HG02571 (cell line): ENCODE measurements at regions not wholly inside any gene's neighbourhood (a gene's known extent, or its start where the extent isn't known, plus 50 kb on each side); places are given as distances from the start of the nearest gene placed in this dataset.

ENCODE experiments used
- ATAC-seq: cut with Tn5 transposase; IDR thresholded peaks from one replicate; pipeline ENCODE4 v1.9.1; 2021; ENCODE audit warnings: mild to moderate bottlenecking, moderate library complexity; ENCODE audit not compliant: unreplicated experiment

- no peak for ATAC-seq
These were observed 337.2 kb upstream of the SLC39A10 start for GRCh38 chr2:195319548-195320412.

DNA sequence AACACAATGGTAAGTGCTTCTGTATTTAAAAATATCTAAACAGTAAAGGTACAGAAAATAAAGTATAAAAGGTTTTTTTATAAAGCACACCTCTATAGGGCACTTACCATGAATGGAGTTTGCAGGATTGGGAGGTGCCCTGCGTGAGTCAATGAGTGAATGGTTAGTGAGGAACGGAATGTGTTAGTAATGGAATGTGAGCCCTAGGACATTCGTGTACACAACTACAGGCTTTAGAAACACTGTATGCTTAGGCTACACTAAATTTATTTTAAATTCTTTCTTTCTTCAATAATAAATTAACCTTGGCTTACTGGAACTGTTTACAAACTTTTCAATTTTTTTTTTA is 337.9 kb upstream of the SLC39A10 start:
- no peak for ATAC-seq

DNA sequence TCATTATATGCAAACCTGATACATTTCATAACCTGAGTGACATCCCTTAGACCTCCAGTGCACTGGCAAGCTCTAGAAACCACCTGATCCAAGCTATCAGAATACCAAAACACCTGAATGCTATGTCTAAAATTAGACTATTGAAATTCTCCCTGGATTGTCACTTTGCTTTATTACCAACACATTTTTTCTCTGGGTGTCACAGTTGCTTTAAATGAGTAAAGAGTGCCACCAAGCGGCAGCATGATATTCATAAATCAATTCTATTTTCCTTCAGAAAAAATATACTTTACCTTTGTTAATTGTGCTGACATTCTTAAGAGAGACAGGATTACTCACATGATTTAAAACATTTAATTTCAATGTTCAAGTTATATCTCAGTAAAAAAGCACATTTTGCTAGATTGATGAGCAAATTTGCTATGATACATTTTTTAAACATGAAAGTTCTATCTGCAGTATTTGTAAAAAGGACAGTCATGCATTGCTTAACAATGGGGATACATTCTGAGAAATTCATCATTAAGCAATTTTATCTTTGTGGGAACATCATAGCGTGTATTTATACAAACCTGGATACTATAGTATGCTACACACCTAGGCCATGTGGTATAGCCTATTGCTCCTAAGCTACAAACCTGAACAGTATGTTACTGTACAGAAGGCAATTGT is 338.4 kb upstream of the SLC39A10 start:
- no peak for ATAC-seq

DNA sequence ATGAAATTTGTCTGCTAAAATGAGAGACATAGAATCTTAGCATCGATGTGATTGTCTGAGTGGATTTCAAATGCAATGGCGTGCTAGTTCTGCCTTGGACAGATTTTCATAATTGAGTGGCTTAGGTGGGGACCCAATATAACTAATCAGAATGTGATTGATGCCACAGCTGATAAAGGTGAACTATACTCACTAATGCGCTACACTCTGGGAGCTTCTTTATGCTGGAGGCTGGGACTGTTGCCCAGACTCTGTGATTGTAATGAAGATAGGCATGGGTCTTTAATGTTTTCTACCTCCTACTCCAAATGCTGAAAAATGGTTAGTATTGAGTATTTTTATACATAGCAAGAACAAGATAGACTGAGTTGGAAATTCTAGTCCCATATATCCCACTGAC is 339.5 kb upstream of the SLC39A10 start:
- no peak for ATAC-seq

DNA sequence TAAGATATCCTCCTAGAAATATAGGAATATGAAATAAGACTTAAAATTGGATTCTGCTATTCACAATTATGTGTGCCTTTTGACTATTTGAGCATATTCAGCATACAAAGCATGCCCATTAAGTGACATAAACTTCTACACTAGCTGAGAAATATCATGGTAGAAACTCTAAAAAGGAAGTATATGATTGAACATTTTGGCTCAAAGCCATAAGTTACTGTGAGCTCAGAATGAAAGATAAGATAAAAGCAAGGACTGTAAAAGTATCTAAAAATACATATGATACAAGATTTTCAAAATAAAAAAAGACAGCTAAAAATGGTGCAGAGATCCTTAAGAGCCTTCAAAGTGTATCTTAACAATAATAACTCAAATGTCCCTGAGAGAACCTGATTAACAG is 340.5 kb upstream of the SLC39A10 start:
- no peak for ATAC-seq

GRCh38 chr2:195313962-195314361 is 343.1 kb upstream of the SLC39A10 start:
- ATAC-seq, result no peak

DNA sequence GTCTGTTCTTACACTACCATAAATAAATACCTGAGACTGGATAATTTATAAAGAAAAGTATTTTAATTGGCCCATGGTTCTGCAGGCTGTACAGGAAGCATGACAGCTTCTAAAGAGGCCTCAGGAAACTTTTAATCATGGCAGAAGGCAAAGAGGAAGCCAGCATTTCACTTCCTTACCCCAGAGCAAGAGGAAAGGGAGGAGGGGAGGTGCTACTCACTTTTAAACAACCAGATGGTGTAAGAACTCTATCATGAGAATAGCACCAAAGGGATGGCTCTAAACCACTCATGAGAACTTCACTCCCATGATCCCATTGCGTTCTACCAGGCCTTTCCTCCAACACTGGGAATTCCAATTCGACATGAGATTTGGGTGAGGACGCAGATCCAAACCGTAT is 344.4 kb upstream of the SLC39A10 start:
- no peak for ATAC-seq

GRCh38 chr2:195308163-195308562 is 348.9 kb upstream of the SLC39A10 start:
- ATAC-seq, result no peak

DNA sequence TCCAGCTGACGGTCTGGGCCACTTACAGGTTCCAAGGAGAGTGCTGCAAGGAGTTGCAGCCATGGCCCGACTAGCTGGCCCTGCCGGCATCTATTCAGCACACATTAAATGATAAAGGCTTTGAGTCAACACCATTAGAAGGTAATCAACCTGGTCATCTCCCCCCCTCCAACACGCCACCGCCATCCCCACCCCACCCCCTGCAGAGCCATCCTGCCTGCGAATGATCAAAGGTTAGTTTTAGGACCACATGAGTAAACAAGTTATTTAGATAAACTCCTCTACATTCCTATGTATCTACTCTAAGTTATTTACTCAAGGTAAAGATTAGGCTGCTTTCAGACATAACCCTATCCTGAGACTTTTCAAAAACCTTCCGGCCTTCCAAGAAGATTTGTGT is 349.3 kb upstream of the SLC39A10 start:
- no peak for ATAC-seq

DNA sequence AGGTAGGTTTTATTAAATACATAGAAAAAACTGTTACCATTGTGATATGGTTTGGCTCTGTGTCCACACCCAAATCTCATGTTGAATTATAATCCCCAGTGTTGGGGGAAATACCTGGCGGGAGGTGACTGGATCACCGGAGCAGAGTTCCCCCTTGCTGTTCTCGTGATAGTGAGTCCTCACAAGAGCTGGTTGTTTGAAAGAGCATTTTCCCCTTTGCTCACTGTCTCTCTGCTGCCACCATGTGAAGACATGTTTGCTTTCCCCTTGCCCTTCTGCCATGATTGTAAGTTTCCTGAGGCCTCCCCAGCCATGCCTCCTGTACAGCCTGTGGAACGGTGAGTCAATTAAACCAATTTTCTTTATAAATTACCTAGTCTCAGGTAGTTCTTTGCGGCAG is 352.7 kb upstream of the SLC39A10 start:
- ATAC-seq, result no peak

- ATAC-seq, result no peak
These were observed 356.4 kb upstream of the SLC39A10 start for GRCh38 chr2:195300631-195301030.

DNA sequence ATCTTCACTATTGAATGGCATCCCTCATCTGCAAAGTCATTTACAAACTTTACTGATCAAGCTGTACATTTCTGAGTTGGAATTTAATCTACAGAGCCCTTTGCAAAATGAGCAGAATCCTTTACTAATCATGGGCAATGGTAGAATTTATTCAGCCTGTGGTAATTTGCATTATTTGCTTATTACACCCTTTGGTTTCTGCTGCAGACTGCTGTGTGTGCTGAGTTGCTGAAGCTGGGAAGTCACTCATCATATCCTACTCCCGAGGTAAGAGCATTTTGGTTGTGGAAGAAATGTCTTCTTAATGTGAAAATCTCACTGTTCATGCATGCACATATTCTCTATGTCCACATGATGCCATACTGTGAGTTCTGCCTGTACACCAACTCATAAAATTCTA is 357.4 kb upstream of the SLC39A10 start:
- ATAC-seq, result no peak

- no peak for ATAC-seq
These were observed 360.5 kb upstream of the SLC39A10 start for GRCh38 chr2:195296490-195296889.

DNA sequence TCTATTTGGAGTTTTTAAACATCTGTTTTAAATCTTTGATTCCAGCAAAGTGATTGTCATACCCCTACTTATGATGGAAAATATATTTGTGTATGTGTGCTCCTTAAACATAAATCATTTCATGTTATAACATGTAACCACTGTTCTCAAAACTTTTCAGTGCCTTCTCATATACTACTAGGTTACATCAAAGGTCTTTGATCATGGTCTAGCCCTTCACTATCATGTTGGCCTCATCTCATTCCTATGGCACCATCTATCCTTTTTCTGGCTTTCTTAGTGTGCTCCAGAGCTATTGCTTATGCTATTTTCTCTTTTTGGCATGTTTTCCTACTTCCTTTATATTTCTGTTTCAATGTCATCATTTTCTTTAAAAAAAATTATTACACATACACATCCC is 367.9 kb upstream of the SLC39A10 start:
- ATAC-seq, result no peak

GRCh38 chr2:195279840-195280427 is 377.1 kb upstream of the SLC39A10 start:
- no peak for ATAC-seq

GRCh38 chr2:195270466-195271039 is 386.5 kb upstream of the SLC39A10 start:
- ATAC-seq, result no peak

- ATAC-seq, result no peak
These were observed 387.8 kb upstream of the SLC39A10 start for GRCh38 chr2:195269220-195269619.

DNA sequence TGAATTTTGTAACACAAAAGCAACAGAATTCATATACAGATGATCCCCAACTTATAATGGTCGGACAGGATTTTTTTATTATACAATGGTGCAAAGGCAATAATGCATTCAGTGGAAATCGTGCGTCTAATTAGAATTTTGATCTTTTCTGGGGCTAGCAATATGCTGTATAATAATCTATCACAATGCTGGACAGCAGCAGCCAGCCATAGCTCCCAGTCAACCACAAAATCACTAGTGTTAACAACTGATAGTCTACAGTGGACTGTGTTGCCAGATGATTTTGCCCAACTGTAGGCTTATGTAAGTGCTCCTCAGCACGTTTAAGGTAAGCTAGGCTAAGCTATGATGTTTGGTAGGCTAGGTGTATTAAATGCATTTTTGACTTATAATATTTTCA is 399.0 kb upstream of the SLC39A10 start:
- ATAC-seq, result no peak

GRCh38 chr2:195252018-195252417 is 405.0 kb upstream of the SLC39A10 start:
- no peak for ATAC-seq

- no peak for ATAC-seq
These were observed 405.8 kb upstream of the SLC39A10 start for GRCh38 chr2:195251214-195251613.

DNA sequence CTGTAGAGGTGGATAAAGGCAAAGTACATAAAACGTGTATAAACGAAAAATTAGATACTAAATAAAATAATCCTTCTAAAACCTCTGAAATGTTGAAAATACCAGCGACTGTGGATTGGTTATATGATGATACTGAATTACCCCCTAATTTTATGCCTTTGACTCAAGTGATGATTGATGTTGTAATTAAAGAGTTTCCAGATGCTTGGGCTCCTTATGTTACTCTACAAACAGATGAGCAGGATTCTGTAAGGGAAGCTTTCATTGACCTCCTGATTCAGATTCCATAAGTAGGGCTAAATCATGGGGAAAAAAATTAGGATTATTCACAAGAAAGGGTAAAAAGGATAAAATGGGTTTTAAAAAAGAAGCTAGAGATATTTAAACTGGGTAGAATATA is 418.2 kb upstream of the SLC39A10 start:
- no peak for ATAC-seq

- no peak for ATAC-seq
These were observed 418.6 kb upstream of the SLC39A10 start for GRCh38 chr2:195238379-195238778.
